Muscle layer of colon (tissue), 2 donors: ENCODE measurements at regions not wholly inside any gene's neighbourhood (a gene's known extent, or its start where the extent isn't known, plus 50 kb on each side); places are given as distances from the start of the nearest gene placed in this dataset.

Experiments
- H3K27ac ChIP-seq: one replicate; pipeline ENCODE4 v1.7.0; 2013; ENCODE audit warnings: low read depth, mild to moderate bottlenecking, low read length, moderate library complexity
- H3K27me3 ChIP-seq, 2 donors: one replicate each; pipeline ENCODE4 v1.7.0; 2013; ENCODE audit warnings: low read length in 2 of 2, mild to moderate bottlenecking in 2 of 2; ENCODE audit not compliant: insufficient read depth in 2 of 2, control insufficient read depth in 1 of 2
- H3K36me3 ChIP-seq: one replicate; pipeline ENCODE4 v1.7.0; 2013; ENCODE audit warnings: mild to moderate bottlenecking, low read length; ENCODE audit not compliant: insufficient read depth
- H3K4me1 ChIP-seq: one replicate; pipeline ENCODE4 v1.7.0; 2013; ENCODE audit warnings: mild to moderate bottlenecking, low read length; ENCODE audit not compliant: insufficient read depth
- H3K4me3 ChIP-seq, 2 donors: one replicate each; pipeline ENCODE4 v1.7.0; 2013; ENCODE audit warnings: low read length in 2 of 2, low read depth in 1 of 2, mild to moderate bottlenecking in 1 of 2, moderate library complexity in 1 of 2
- H3K9ac ChIP-seq: one replicate; pipeline ENCODE4 v1.7.0; 2013; ENCODE audit warnings: low read length
- H3K9me3 ChIP-seq: one replicate; pipeline ENCODE4 v1.7.0; 2013; ENCODE audit warnings: mild to moderate bottlenecking, low read length
- donor health status: abdominal sarcoma.
- donor health status: Adenocarcinoma of cecum.

DNA sequence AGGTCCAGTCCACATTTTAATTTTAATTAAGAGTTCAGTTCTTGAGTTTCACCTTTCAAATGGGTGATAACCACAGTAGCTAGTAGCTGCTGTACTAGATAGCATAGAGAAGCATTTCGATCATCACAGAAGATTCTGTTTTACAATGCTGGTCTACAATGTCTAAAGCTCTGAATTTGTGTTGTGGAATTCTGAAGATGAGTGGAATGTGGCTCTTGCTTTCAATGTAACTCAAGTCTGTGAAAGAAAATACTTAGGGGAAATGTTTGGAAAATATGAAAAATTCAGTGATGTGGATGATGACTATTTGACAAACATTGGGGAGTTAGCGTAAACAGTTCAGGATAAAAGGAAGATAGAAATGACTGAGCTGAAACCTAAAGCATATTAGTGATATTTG lies 139.4 kb downstream of the GNAT3 start:
- H3K27ac ChIP-seq = no peak overlapping the region
- no peaks in the 10 kb centered on the region for H3K27me3 ChIP-seq
- H3K4me1 ChIP-seq = no peaks in the 10 kb centered on the region
- H3K4me3 ChIP-seq = no peak overlapping the region
- H3K9ac ChIP-seq = no peak overlapping the region
- H3K36me3 ChIP-seq = no peaks in the 10 kb centered on the region
- no peaks in the 10 kb centered on the region for H3K9me3 ChIP-seq

DNA sequence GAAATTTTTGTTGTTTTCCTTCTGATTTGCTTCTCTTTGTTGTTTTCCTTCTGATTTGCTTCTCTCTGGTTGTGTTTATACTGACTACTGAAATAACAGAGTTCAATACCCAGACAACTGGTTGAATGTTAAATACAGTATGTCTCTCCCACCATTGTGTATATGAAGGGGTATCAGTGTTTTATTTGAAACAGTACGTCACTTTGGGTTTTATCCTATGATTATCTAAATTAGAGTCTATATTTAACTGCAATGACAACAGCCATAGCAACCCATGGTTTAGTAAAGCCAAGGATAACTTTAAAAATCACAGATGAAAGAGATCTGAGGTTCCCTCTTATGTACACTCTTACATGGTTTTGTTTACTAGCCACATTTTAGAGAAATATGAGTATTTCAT lies 141.3 kb downstream of the GNAT3 start:
- Histone ChIP-seq H3K9me3 (no peaks in the 10 kb centered on the region), H3K9ac (no peak overlapping the region)

DNA sequence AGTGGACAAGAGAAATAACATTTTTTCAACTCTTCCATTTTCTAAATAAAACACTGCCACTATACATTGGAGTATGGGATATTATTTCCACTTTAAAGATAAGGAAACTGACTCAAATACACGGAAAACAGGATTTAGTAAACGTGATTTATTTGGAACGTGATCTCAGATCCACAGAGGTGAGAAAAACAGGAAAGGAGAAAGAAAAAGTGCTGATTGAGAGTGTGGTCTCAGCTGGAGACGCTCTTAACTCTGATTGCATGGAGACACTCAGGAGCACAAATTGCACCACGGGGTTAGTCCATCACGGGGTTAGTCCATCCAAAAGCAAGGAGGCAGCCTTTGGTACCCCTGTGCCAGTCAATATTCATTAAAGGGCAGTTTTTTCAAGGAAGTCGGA lies 142.5 kb downstream of the GNAT3 start:
- Histone ChIP-seq H3K9ac (no peak overlapping the region), H3K9me3 (peaks cover 4% of the 10 kb centered on the region), H3K36me3 (no peaks in the 10 kb centered on the region), H3K27ac (no peak overlapping the region), H3K4me3 (no peak overlapping the region), H3K4me1 (no peaks in the 10 kb centered on the region), H3K27me3 (no peaks in the 10 kb centered on the region)

More for the DNA sequence above, 141.3 kb downstream of the GNAT3 start:
- Histone ChIP-seq H3K36me3 (no peaks in the 10 kb centered on the region), H3K4me1 (no peaks in the 10 kb centered on the region), H3K4me3 (no peak overlapping the region), H3K27ac (no peak overlapping the region), H3K27me3 (no peaks in the 10 kb centered on the region)

DNA sequence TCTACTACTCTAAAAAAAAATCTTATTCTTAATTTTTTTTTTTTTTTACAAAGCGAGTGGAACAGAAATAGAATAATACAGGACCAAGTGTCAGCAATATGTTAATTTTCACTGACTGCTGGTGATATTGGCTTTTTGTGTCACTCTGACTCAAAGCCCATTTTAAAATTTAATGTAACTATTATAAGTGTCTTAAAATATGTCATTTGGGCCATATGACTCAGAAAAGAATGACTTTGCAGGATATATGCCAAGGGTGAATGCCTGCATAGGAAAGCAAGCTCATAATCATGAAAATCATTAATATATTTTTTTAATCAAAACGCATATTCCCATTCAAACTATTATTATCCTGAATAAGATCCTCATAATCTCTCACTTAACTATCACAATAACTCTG lies 149.2 kb downstream of the GNAT3 start:
- H3K9ac ChIP-seq = no peak overlapping the region
- no peak overlapping the region for H3K27ac ChIP-seq
- no peaks in the 10 kb centered on the region for H3K36me3 ChIP-seq
- H3K4me3 ChIP-seq = no peak overlapping the region
- no peaks in the 10 kb centered on the region for H3K4me1 ChIP-seq
- peaks cover 4% of the 10 kb centered on the region for H3K9me3 ChIP-seq
- H3K27me3 ChIP-seq = no peaks in the 10 kb centered on the region

DNA sequence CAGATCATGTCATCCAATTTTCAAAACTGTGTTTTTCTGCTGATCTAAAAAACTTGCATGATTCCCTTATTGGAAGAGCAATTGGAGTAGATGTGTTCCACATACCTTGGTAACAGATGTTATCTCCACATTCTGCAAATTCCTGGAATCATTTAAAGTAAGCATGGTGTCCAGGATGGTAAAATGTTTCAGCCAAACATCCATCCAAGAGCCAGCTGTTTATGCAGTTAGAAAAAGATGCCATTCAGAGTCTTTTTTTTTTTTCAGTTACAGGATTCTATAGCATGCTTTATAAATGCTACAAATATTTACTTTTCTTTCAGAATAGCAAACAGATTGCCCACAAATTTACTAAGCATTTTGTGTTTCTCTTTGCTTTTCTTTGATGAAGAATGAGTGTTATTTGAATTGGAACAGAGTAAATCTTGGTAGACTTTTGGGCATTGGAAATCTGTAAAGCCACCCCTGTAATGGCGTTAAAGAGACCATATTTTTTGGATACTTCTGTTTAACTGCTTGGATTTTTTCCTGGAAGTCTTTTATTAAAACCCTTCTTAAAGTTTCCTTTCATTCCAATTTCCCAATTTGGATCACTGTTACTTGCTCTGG lies 149.8 kb downstream of the GNAT3 start:
- Histone ChIP-seq H3K9me3 (peaks cover 4% of the 10 kb centered on the region), H3K27me3 (no peaks in the 10 kb centered on the region), H3K27ac (no peak overlapping the region), H3K4me3 (no peak overlapping the region), H3K9ac (no peak overlapping the region), H3K36me3 (no peaks in the 10 kb centered on the region), H3K4me1 (no peaks in the 10 kb centered on the region)

DNA sequence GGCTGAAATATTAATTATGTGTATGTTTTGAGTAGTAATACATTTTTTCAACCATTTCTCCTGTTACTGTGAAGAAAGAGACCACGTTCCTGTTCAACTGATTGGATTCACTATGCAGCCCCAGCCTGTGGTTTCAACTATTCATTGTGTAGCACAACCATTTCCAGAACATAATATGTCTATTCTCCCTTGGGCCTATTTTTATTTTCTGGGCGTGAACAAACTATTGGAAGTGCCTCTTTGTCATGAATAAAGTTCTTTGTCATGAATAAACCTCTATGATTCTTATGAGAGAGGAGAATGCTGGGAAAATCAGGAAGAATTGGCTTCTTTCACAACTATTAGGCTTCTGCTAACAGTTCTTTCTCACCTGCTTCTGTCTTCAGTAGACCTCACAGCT lies 152.4 kb downstream of the GNAT3 start:
- H3K27ac ChIP-seq = no peak overlapping the region
- H3K4me1 ChIP-seq = no peaks in the 10 kb centered on the region
- no peak overlapping the region for H3K4me3 ChIP-seq
- H3K36me3 ChIP-seq = no peaks in the 10 kb centered on the region
- no peaks in the 10 kb centered on the region for H3K27me3 ChIP-seq
- H3K9ac ChIP-seq = no peak overlapping the region
- H3K9me3 ChIP-seq = no peaks in the 10 kb centered on the region

DNA sequence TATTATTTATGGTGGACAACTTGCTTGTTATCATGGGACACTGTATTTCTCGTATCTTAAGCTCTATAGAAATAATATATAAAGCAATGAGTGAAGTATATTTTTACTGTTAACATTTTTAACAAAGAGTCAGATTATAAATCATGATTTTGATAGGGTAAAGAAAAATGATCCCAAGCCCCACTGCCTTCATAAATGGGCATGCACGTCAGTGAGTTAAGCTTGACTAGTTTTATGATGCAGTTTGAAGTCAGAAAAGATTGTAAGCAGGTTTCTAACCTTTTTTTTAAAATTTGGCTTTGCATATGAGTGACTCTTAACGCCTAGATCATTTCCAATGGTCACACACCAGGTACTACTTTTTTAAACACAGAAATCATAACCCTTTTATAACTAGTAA lies 152.8 kb downstream of the GNAT3 start:
- no peaks in the 10 kb centered on the region for H3K9me3 ChIP-seq
- H3K9ac ChIP-seq = no peak overlapping the region
- H3K4me3 ChIP-seq = no peak overlapping the region
- H3K4me1 ChIP-seq = no peaks in the 10 kb centered on the region
- H3K36me3 ChIP-seq = no peaks in the 10 kb centered on the region
- no peaks in the 10 kb centered on the region for H3K27me3 ChIP-seq
- H3K27ac ChIP-seq = no peak overlapping the region

DNA sequence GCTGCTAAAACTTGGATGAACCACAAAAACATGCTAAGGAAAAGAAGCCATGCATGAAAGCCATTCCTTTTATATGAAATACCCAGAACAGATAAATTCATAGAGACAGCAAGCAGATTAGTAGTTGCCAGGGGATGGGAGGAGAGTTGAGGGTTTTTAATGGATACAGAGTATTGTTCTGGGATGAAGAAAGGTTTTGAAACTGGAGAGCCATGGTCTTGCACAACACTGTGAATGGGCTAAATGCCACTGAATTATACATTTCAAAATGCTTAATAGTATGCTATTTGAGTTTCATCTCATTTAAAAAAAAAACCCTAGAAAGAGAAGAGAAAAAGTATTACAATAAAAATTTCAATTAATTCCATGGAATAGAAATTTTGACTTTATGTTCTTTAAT lies 154.3 kb downstream of the GNAT3 start:
- no peak overlapping the region for H3K27ac ChIP-seq
- no peaks in the 10 kb centered on the region for H3K27me3 ChIP-seq
- no peaks in the 10 kb centered on the region for H3K9me3 ChIP-seq
- no peaks in the 10 kb centered on the region for H3K36me3 ChIP-seq
- H3K4me1 ChIP-seq = no peaks in the 10 kb centered on the region
- no peak overlapping the region for H3K9ac ChIP-seq
- H3K4me3 ChIP-seq = no peak overlapping the region

DNA sequence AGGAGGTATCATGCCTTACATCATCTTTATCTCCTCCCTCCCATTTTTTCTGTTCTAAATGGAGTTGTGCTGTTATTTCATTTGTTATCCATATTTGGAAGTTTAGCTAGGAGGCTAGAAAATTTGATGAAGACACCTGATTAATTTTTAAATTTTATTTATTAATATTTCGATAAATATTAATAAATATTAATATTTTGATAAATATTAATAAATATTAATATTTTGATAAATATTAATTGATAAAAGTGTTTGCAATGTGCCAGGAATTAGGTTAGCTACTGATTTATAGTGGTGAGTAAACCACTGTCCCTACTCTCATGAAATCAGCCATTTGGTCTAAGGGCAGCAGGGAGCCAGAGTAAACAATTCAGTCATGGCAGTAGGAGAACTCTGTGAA lies 161.4 kb downstream of the GNAT3 start:
- H3K36me3 ChIP-seq = no peaks in the 10 kb centered on the region
- H3K27me3 ChIP-seq = no peaks in the 10 kb centered on the region
- H3K9me3 ChIP-seq = no peaks in the 10 kb centered on the region
- H3K4me3 ChIP-seq = no peak overlapping the region
- H3K4me1 ChIP-seq = peaks cover 8% of the 10 kb centered on the region
- H3K27ac ChIP-seq = no peak overlapping the region
- no peak overlapping the region for H3K9ac ChIP-seq

DNA sequence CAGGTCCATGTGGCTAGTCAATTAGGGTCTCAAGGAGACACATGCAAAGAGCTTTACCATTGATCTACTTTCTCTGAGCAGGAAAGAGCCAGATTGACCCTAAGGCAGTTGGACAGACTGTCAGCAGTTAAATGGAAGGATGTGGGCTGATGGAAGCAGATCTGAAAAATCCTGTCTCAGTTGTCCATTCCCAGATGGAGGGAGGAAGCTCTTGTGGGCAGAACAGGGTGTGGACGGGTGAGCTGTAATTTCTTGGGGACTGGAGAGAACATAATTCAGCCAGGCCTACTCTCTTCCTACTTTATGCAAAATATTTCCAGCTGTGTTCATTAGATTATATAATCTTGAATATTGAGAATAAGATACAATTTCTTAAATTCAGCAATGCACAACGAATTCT lies 163.6 kb downstream of the GNAT3 start:
- H3K36me3 ChIP-seq = no peaks in the 10 kb centered on the region
- no peak overlapping the region for H3K9ac ChIP-seq
- no peaks in the 10 kb centered on the region for H3K9me3 ChIP-seq
- peaks cover 8% of the 10 kb centered on the region for H3K4me1 ChIP-seq
- no peaks in the 10 kb centered on the region for H3K27me3 ChIP-seq
- no peak overlapping the region for H3K27ac ChIP-seq
- H3K4me3 ChIP-seq = no peak overlapping the region

DNA sequence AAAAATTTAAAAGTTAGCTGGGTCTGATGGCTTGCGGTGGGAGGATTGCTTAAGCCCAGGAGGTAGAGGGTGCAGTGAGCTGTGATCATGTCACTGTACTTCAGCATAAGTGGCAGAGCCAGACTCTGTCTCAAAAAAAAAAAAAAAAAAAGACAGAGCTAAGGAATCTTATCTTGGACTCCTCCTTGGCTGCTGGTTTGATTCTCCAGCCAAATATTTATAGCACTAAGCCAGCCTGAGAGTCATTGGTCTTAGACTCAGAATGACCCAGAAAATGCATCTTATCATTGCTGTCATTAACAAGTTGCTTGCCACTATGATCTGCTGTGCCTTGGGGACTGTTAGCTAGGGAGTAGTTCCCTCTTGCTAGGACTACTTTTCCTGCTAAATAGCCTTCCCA lies 164.7 kb downstream of the GNAT3 start:
- no peak overlapping the region for H3K9ac ChIP-seq
- H3K4me1 ChIP-seq = peaks cover 8% of the 10 kb centered on the region
- no peaks in the 10 kb centered on the region for H3K27me3 ChIP-seq
- H3K9me3 ChIP-seq = no peaks in the 10 kb centered on the region
- H3K4me3 ChIP-seq = no peak overlapping the region
- H3K36me3 ChIP-seq = no peaks in the 10 kb centered on the region
- H3K27ac ChIP-seq = no peak overlapping the region

DNA sequence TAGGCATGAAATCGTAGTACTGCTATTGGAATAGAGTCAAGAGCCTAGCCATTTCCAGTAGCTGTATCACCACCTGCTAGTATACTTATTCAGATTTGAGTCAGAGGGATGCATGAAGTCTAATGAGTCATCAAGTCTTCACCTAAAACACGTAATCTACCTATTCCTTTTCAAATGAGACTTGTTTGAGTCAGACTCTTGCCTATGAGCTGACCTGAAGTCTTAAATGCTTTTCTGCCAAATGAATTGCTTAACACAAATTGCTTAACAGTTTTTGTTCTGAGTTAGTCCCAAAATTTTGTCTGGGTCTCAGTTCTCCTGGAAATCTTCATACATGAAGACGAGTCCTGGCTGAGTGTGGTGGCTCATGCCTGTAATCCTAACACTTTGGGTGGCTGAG lies 165.2 kb downstream of the GNAT3 start:
- Histone ChIP-seq H3K9ac (no peak overlapping the region), H3K36me3 (no peaks in the 10 kb centered on the region), H3K4me1 (peaks cover 8% of the 10 kb centered on the region), H3K27me3 (no peaks in the 10 kb centered on the region), H3K9me3 (no peaks in the 10 kb centered on the region), H3K27ac (no peak overlapping the region), H3K4me3 (no peak overlapping the region)
